ENCODE measurements at regions not wholly inside any gene's neighbourhood (a gene's known extent, or its start where the extent isn't known, plus 50 kb on each side); places are given as distances from the start of the nearest gene placed in this dataset.
A peak's percentile ranks its signal among the peaks of the same experiment; 100 is the strongest.

DNA sequence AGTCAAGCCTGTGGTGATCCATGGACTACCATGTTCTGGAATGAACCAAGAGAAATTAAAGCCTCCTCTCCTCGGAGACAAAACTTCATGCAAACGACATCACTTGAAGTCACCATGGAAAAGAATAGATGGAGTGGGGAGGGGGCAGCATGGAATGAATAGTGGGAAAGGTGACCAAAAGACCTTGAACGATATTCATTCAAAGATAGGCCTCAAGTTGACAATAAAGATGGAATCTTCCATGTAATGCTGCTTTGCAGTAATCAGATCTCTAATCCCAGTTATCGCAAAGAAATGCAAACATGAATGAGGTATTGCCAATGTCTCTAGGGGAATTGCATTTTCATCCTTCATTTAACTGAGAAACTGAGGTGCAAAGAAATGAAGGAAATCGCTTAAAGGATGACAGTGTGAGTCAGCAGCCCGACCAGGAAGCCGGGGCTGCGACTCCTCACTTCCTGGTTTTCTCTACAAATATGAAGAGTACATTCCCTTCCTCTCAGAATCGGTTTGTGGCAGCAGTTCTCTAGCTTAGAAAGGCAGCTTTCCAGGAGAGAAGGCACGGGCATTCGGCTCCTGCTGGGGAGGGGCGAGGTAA, 65.6 kb upstream of the RREB1 start:
- Mint-ChIP-seq H3K27ac (no peak overlapping the region), H3K9me3 (no peaks in the 10 kb centered on the region)

GRCh38 chr6:7042654-7043545, 64.9 kb upstream of the RREB1 start:
- Mint-ChIP-seq H3K9me3 (no peaks in the 10 kb centered on the region), H3K36me3 (peaks cover 4% of the 10 kb centered on the region), H3K4me1 (peaks cover 25% of the 10 kb centered on the region), H3K4me3 (no peak overlapping the region), H3K27ac (no peak overlapping the region), H3K27me3 (no peaks in the 10 kb centered on the region)
- DNase-seq: no peak

More for the DNA sequence above, 65.6 kb upstream of the RREB1 start:
- DNase-seq: no peak
- Mint-ChIP-seq H3K4me1 (peaks cover 24% of the 10 kb centered on the region), H3K4me3 (no peak overlapping the region), H3K27me3 (no peaks in the 10 kb centered on the region), H3K36me3 (peaks cover 4% of the 10 kb centered on the region)

DNA sequence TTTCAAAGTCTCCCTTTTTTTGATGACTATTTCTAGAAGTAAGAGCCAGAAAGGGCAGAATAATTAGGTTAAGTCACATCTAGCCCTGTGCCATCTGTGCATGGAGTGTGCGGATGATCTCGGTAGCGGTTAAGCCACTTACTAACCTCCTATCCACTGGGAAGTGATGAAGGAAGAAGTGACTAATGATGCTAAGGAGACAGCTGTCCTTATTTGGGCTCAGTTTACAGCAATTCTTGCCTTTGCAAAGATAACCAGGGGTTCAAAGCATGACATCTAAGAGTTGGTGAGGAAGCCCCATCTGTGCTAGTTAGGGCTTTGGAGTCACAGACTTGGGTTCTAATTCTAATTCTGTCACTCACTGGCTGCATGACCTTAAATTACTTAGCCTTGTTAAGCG, 62.4 kb upstream of the RREB1 start:
- no peaks in the 10 kb centered on the region for H3K9me3 Mint-ChIP-seq
- no peak overlapping the region for H3K4me3 Mint-ChIP-seq
- peaks cover 4% of the 10 kb centered on the region for H3K36me3 Mint-ChIP-seq
- H3K27me3 Mint-ChIP-seq: no peaks in the 10 kb centered on the region
- H3K4me1 Mint-ChIP-seq: peaks cover 32% of the 10 kb centered on the region
- no peak for DNase-seq
- no peak overlapping the region for H3K27ac Mint-ChIP-seq

DNA sequence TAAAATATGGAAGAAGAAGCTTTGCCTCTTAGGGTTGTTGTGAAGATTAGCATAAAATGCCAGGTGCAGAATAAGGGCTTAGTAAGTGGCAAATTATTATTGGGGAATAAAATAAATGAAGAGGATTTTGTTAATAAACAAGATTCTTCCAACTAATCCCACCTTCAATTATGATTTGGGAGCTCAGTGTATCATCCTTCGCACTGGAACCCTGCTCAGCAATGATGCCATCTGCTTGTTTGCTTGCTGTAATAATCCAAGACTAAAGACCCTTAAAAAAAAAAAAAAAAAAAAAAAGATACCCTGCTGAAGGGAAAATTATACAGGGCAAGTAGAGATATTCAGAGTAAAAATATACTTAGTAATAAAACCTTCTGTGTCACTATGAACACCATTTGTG, 62.0 kb upstream of the RREB1 start:
- DNase-seq: no peak
- Mint-ChIP-seq H3K27me3 (no peaks in the 10 kb centered on the region), H3K9me3 (no peaks in the 10 kb centered on the region), H3K27ac (no peak overlapping the region), H3K36me3 (peaks cover 4% of the 10 kb centered on the region), H3K4me3 (no peak overlapping the region), H3K4me1 (peaks cover 32% of the 10 kb centered on the region)

GRCh38 chr6:7047128-7047527, 60.6 kb upstream of the RREB1 start:
- H3K36me3 Mint-ChIP-seq: no peaks in the 10 kb centered on the region
- peaks cover 20% of the 10 kb centered on the region for H3K4me1 Mint-ChIP-seq
- DNase-seq: no peak
- H3K9me3 Mint-ChIP-seq: no peaks in the 10 kb centered on the region
- H3K4me3 Mint-ChIP-seq: no peak overlapping the region
- H3K27me3 Mint-ChIP-seq: no peaks in the 10 kb centered on the region
- H3K27ac Mint-ChIP-seq: no peak overlapping the region

GRCh38 chr6:7047966-7048365, 59.8 kb upstream of the RREB1 start:
- H3K9me3 Mint-ChIP-seq: no peaks in the 10 kb centered on the region
- H3K4me3 Mint-ChIP-seq: no peak overlapping the region
- H3K27ac Mint-ChIP-seq: no peak overlapping the region
- no peaks in the 10 kb centered on the region for H3K36me3 Mint-ChIP-seq
- DNase-seq: no peak
- H3K4me1 Mint-ChIP-seq: peaks cover 16% of the 10 kb centered on the region
- H3K27me3 Mint-ChIP-seq: peaks cover 4% of the 10 kb centered on the region

- Mint-ChIP-seq H3K27me3 (peaks cover 8% of the 10 kb centered on the region), H3K36me3 (no peaks in the 10 kb centered on the region), H3K9me3 (no peaks in the 10 kb centered on the region), H3K27ac (no peak overlapping the region), H3K4me1 (peaks cover 17% of the 10 kb centered on the region), H3K4me3 (no peak overlapping the region)
- DNase-seq: no peak
Observed at GRCh38 chr6:7048894-7049293, 58.9 kb upstream of the RREB1 start.

DNA sequence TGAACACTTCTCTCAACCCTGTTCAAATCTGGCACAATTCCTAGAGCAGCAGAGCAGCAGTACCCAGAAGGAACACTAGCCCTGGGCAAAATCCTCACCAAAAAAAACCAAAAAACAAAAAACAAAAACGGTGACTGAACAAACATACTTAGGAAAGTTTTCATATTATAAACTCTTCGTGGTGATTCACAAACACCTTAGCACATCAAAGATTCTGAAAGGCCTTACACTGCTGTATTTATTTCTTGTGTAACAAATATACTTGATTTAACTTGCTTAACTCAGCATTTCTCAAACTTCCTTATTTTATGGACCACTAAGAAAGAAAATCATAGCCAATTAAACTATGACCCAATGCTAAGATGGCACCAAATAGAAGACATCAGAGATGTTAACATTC, 57.8 kb upstream of the RREB1 start:
- Mint-ChIP-seq H3K27ac (no peak overlapping the region), H3K4me1 (peaks cover 17% of the 10 kb centered on the region), H3K27me3 (peaks cover 8% of the 10 kb centered on the region), H3K36me3 (no peaks in the 10 kb centered on the region), H3K9me3 (no peaks in the 10 kb centered on the region), H3K4me3 (no peak overlapping the region)
- DNase-seq: no peak

DNA sequence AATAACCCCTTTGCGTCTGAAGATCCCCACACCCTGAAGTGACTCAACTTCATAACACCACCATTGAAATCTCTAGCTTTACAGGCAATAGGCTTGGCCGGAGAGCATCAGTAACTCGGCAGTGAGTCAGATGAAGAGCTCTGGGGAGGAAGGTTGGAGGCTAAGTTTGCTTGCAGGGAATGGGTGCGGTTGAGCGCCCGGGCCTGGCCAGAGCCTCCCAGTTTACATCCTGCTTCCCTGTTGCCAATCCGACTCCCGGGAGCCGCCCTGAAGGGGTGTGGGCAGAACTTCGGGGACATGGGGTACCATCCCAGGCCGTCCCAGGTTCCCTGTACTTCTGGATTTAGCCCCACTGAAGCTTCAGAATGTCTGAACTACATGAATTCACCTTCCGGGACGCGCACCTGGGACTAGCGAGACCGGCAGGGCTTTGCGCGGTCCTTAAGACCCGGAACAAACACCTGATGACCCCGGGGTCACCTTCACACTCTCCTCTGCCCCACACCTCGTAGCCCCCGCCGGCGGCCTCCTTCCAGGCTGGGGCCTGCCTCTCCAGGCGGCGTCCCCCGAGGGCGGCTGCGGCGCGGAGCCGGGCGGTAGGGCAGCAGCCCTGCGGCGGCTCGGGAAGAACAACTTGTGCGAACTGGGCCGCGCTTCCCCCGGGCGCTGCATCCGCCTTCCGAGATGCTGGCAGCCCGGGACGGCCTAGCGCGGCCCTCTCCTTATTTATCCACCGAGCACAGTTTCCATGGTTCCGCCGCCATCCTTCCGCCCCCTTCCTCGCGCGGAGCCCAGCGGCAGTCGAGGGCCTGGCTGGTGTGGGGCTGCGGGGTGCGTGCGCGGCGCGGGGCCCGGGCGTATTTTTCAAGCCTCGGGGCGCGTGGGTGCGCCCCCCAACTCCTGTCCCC, 56.6 kb upstream of the RREB1 start:
- Mint-ChIP-seq H3K36me3 (no peaks in the 10 kb centered on the region), H3K4me3 (no peak overlapping the region), H3K27me3 (peaks cover 8% of the 10 kb centered on the region), H3K9me3 (no peaks in the 10 kb centered on the region), H3K4me1 (peaks cover 17% of the 10 kb centered on the region), H3K27ac (no peak overlapping the region)
- peak; percentile 43 for DNase-seq

DNA sequence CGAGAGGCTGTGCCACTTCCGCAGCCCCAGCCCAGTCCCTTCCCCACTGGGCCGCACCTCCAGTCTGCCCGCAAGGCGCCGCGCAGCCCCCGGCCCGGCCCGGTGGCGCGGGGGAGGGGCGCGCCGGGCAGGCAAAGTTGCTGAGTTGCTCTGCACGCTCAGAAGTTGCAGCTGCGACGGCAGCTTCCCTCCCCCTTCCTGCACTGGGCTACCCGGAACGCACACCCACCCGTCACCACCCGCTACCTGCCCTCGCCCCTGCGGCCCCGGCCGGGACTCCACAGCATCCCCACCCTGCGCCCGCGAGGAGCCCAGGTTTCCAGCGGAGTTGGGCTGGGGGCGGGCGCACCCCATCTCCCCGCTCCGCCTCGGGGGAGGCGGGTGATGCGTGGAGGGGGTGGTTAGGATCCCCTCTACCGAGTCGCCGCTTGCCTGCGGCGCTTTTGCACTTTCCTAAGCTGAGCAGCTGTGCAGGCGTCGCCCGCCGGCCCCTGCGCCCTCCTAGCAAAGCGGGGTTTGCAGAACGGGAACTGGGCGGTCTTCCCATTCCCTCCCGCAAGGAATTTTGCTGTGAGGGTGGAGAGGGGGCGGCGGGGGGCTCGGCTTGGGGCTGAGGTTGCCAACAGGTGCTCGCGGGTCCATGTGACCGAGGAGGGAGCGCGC, 55.9 kb upstream of the RREB1 start:
- H3K4me3 Mint-ChIP-seq: peak overlapping the region; percentile 52
- H3K36me3 Mint-ChIP-seq: no peaks in the 10 kb centered on the region
- H3K9me3 Mint-ChIP-seq: no peaks in the 10 kb centered on the region
- H3K4me1 Mint-ChIP-seq: peaks cover 17% of the 10 kb centered on the region
- no peak overlapping the region for H3K27ac Mint-ChIP-seq
- peak; percentile 53 for DNase-seq
- peaks cover 8% of the 10 kb centered on the region for H3K27me3 Mint-ChIP-seq

GRCh38 chr6:7052443-7053011, 55.2 kb upstream of the RREB1 start:
- H3K4me1 Mint-ChIP-seq: peaks cover 17% of the 10 kb centered on the region
- no peaks in the 10 kb centered on the region for H3K36me3 Mint-ChIP-seq
- no peak overlapping the region for H3K27ac Mint-ChIP-seq
- H3K4me3 Mint-ChIP-seq: peak overlapping the region; percentile 42
- peaks cover 8% of the 10 kb centered on the region for H3K27me3 Mint-ChIP-seq
- H3K9me3 Mint-ChIP-seq: no peaks in the 10 kb centered on the region
- DNase-seq: peak; percentile 17

DNA sequence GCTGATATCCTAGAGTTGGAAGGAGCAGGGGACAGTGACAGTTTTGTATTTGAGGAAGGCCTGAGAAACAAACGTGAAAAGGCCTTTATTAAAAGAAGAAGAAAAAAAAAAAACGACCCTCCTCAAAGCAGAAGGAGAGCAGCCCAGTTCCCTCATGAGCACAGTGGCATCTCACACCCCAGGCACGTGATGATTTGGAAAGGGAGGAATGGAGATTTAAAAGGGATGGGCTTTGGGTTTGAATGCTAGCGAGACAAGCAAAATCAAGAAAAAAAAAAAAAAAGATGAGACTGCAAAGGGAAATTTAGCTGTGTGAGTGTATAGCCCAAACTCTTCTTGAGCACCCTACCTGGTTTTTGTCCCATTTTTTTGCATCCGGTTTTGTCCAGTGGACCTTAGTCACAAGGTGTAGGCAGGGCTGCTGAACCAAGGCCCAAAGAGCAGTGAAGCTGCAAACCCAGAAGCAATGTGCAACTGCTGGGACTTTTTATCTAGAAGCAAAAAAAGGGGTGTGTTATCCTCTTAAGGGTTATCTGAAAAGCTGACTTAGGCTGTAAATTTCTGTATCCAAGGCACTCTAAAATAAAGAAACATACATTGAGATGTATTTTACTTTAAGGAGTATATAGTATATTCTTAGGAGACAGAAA, 54.5 kb upstream of the RREB1 start:
- H3K36me3 Mint-ChIP-seq: no peaks in the 10 kb centered on the region
- H3K9me3 Mint-ChIP-seq: no peaks in the 10 kb centered on the region
- peaks cover 8% of the 10 kb centered on the region for H3K27me3 Mint-ChIP-seq
- H3K4me1 Mint-ChIP-seq: peaks cover 16% of the 10 kb centered on the region
- peak overlapping the region; percentile 42 for H3K4me3 Mint-ChIP-seq
- DNase-seq: no peak
- H3K27ac Mint-ChIP-seq: no peak overlapping the region
